C4-2B (cell line): ENCODE measurements at regions not wholly inside any gene's neighbourhood (a gene's known extent, or its start where the extent isn't known, plus 50 kb on each side); places are given as distances from the start of the nearest gene placed in this dataset.

Source experiments
- H3K27ac ChIP-seq: fragments of 450-650 bp; 2 replicates; pipeline ENCODE4 v1.5.1; 2017
- ZFX ChIP-seq: fragments of 450-650 bp; IDR thresholded peaks from 2 replicates; pipeline ENCODE4 v1.6.1; 2017
- TF ChIP-seq, protein P1 (sequence below): fragments of 450-650 bp; conservative IDR thresholded peaks from 2 replicates; pipeline ENCODE4 v1.5.1; 2017; ENCODE audit warnings: mild to moderate bottlenecking

DNA sequence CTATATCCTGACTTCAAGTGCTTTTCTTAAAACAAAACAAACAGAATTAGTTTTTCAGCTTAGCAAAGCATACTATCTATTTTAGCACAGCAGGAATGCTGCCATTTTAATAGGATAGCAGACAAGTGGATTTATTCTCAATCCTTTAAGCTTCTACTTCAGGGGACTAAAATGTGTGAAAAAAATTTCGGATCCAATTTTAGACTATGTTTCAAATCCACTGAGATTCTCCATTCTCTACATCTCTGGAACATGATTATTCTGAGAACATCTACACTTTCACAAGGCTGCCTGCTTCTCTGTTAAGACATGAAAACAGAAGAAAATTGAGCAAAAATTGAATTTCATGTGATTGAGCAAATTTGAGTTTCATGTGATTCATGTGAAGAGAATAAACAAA is 1321.3 kb downstream of the HACE1 start:
- no peak for TF ChIP-seq ZFX
- TF ChIP-seq, protein P1, sequence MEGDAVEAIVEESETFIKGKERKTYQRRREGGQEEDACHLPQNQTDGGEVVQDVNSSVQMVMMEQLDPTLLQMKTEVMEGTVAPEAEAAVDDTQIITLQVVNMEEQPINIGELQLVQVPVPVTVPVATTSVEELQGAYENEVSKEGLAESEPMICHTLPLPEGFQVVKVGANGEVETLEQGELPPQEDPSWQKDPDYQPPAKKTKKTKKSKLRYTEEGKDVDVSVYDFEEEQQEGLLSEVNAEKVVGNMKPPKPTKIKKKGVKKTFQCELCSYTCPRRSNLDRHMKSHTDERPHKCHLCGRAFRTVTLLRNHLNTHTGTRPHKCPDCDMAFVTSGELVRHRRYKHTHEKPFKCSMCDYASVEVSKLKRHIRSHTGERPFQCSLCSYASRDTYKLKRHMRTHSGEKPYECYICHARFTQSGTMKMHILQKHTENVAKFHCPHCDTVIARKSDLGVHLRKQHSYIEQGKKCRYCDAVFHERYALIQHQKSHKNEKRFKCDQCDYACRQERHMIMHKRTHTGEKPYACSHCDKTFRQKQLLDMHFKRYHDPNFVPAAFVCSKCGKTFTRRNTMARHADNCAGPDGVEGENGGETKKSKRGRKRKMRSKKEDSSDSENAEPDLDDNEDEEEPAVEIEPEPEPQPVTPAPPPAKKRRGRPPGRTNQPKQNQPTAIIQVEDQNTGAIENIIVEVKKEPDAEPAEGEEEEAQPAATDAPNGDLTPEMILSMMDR, result no peak
- H3K27ac ChIP-seq, result no peak overlapping the region

DNA sequence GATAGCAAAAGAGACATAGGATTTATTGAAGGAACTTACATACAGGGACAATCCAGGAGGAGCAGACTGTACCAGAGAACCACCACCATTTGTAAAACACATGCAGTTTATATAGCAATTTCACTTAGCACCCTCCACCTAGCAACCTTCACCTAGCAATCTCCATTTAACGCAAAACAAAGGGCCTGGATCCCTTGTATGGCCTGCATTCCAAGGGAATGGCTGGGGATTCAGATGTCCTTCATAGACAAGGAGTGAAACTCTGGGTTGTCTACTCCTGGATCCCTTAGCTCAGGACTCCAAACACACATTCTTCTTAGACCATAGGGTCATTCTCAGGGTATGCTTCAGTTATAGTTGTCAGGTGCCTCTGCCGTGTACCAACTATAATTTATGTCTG is 1324.9 kb downstream of the HACE1 start:
- H3K27ac ChIP-seq, result no peak overlapping the region
- TF ChIP-seq ZFX, result no peak
- TF ChIP-seq, protein P1, result no peak

DNA sequence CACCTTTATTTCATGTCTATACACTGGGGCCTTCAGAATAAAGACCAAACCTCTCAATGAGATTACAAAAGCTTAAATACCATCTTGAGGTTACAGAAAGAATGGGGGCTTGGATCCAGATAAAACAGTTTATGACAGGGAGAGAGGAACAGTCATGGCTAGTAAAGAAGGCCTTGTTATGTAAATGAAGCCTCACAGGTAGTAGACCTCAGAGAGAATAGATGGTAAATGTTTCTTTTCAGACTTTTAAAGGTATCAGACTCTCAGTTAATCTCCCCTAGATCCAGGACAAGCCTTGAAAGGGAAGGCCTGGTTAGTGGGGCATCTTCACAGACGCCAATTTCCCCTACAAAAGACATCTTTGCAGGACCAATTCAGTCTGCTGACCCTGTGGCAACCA is 1325.6 kb downstream of the HACE1 start:
- TF ChIP-seq, protein P1, result no peak
- TF ChIP-seq ZFX, result no peak
- no peak overlapping the region for H3K27ac ChIP-seq

DNA sequence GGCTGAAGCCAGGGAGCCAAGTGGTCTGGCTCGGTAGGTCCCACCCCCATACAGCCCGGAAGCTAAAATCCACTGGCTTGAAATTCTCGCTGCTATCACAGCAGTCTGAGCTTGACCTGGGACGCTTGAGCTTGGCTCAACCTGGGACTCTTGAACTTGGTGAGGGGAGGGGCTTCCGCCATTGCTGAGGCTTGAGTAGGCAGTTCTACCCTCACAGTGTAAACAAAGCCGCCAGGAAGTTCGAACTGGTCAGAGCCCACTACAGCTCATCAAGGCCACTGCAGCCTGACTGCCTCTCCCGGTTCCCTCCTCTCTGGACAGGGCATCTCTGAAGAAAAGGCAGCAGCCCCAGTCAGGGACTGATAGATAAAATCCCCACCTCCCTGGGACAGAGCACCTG is 1337.7 kb downstream of the HACE1 start:
- TF ChIP-seq, protein P1, result no peak
- TF ChIP-seq ZFX, result no peak
- H3K27ac ChIP-seq, result no peak overlapping the region

DNA sequence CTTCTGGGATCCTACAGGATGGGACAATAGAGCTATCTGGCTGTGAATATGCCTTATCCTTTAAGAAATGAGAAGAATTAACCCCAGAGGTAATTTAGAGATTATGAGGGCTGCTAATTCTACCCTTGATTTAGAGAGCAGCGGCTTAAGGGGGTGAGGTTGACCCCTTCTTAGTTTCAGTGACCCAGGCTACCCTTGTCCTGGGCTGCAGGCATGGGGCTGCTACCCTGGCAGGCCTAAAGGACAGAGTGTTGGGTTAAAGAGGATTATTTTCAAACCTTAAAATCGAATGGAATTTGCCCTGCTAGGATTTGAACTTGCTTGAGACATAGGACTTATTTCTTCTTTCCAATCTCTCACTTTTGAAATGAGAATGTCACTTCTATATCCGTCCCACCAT is 1343.4 kb downstream of the HACE1 start:
- no peak overlapping the region for H3K27ac ChIP-seq
- TF ChIP-seq, protein P1, result no peak
- no peak for TF ChIP-seq ZFX

DNA sequence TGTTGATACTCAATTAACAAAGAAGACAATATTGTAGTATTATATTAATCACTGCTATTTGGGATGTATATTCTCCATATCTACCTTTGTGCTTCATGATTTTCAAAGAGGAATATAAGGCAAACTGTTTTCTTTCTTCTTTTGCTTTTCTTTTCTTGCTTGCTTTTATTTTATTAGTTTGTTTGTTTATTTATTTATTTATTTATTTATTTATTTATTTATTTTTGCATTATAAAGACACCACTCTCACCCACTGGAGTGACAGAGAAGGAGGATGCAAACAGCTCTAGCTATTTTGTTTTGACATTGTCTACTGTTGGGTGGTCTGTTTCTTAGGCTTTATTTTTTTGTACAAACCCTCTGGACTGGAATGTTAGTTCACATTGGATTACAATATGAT is 1352.7 kb downstream of the HACE1 start:
- TF ChIP-seq, protein P1, result no peak
- no peak for TF ChIP-seq ZFX
- H3K27ac ChIP-seq, result no peak overlapping the region

DNA sequence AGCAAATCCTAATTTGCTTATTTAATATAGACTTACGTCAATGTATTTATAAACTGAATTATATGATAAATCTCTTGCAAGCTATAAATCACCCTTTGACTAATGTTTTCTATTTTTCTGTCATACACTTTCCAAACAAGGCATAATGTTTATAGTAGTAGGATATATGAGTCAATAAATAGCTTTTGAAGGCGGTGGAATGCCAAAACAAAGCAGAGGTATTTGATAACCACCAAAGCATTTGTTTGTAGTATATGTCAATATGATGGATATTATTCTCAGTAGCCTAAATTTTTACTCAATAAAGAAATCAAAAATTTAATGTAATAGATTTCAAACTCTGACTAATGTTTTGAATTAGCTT is 1354.6 kb downstream of the HACE1 start:
- H3K27ac ChIP-seq, result no peak overlapping the region
- TF ChIP-seq, protein P1, result no peak
- no peak for TF ChIP-seq ZFX
